GM12892 (cell line): ENCODE measurements at regions not wholly inside any gene's neighbourhood (a gene's known extent, or its start where the extent isn't known, plus 50 kb on each side); places are given as distances from the start of the nearest gene placed in this dataset.

Source experiments
- POLR2A ChIP-seq: IDR thresholded peaks from 2 replicates; pipeline ENCODE4 v1.6.1; 2011; ENCODE audit warnings: low read depth, low read length, control low read depth
- POLR2AphosphoS5 ChIP-seq: IDR thresholded peaks from 2 replicates; pipeline ENCODE4 v1.6.1; 2011; ENCODE audit warnings: low read depth, low read length, control low read depth

DNA sequence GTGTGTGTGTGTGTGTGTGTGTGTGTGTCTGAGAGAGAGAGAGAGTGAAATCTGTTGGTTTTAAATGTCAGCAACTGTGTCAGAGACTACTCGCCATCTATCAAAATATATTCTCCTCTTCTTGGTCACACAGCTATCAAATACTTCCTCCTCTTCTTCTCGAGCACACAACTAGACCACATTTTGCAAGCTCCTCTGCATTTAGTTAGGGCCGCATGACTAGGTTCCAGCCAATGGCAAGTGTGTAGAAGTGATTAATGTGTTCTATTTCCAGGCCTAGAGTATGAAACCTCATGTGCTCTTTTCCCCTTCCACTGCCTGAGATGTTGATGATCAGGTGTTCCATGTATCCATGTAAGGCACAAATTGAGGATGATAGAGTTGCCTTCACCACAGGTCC, 278.5 kb upstream of the MARCKS start:
- no peak for TF ChIP-seq POLR2AphosphoS5
- TF ChIP-seq POLR2A = no peak
